ENCODE measurements at regions not wholly inside any gene's neighbourhood (a gene's known extent, or its start where the extent isn't known, plus 50 kb on each side); places are given as distances from the start of the nearest gene placed in this dataset.

GRCh38 chr18:55990186-55990585, 402.2 kb upstream of the TCF4 start:
- TF ChIP-seq CTCF (IDR thresholded peaks at IDR 0.05; ENCODE audit: insufficient read depth, low read depth, low read length) = no peak
- no peak for TF ChIP-seq EZH2 (IDR thresholded peaks at IDR 0.05; ENCODE audit: insufficient read depth, low read length)
